ENCODE measurements at regions not wholly inside any gene's neighbourhood (a gene's known extent, or its start where the extent isn't known, plus 50 kb on each side); places are given as distances from the start of the nearest gene placed in this dataset.

- H3K9me3 ChIP-seq (replicated peaks) = no peaks in the 10 kb centered on the region
- no peaks in the 10 kb centered on the region for H3K36me3 ChIP-seq
Measured at GRCh38 chr21:38668541-38668940, 137.2 kb upstream of the ETS2 start.

GRCh38 chr21:38669186-38669585, 136.5 kb upstream of the ETS2 start:
- Histone ChIP-seq H3K4me1 (replicated peaks) (no peaks in the 10 kb centered on the region), H3K9me3 (replicated peaks) (no peaks in the 10 kb centered on the region), H3K27me3 (replicated peaks) (peaks cover 1% of the 10 kb centered on the region), H3K36me3 (no peaks in the 10 kb centered on the region), H3K4me3 (no peak overlapping the region), H3K27ac (no peak overlapping the region)
- no peak for DNase-seq (ENCODE audit: low read depth in 1 of 2, low spot score in 2 of 2)

More at GRCh38 chr21:38668541-38668940, 137.2 kb upstream of the ETS2 start:
- Histone ChIP-seq H3K4me1 (replicated peaks) (no peaks in the 10 kb centered on the region), H3K4me3 (no peak overlapping the region), H3K27ac (no peak overlapping the region), H3K27me3 (replicated peaks) (peaks cover 6% of the 10 kb centered on the region)
- no peak for DNase-seq (ENCODE audit: low read depth in 1 of 2, low spot score in 2 of 2)

- Histone ChIP-seq H3K27me3 (replicated peaks) (no peaks in the 10 kb centered on the region), H3K27ac (no peak overlapping the region), H3K4me1 (replicated peaks) (no peaks in the 10 kb centered on the region), H3K36me3 (no peaks in the 10 kb centered on the region), H3K4me3 (no peak overlapping the region), H3K9me3 (replicated peaks) (no peaks in the 10 kb centered on the region)
- DNase-seq (ENCODE audit: low read depth in 1 of 2, low spot score in 2 of 2) = no peak
Measured at GRCh38 chr21:38670861-38671260, 134.9 kb upstream of the ETS2 start.

GRCh38 chr21:38671773-38672172, 134.0 kb upstream of the ETS2 start:
- no peaks in the 10 kb centered on the region for H3K9me3 ChIP-seq (replicated peaks)
- no peak for DNase-seq (ENCODE audit: low read depth in 1 of 2, low spot score in 2 of 2)
- H3K27ac ChIP-seq = no peak overlapping the region
- H3K4me1 ChIP-seq (replicated peaks) = no peaks in the 10 kb centered on the region
- H3K36me3 ChIP-seq = no peaks in the 10 kb centered on the region
- no peaks in the 10 kb centered on the region for H3K27me3 ChIP-seq (replicated peaks)
- no peak overlapping the region for H3K4me3 ChIP-seq

GRCh38 chr21:38675182-38675824, 130.4 kb upstream of the ETS2 start:
- H3K36me3 ChIP-seq = no peaks in the 10 kb centered on the region
- 0 out of 2 replicates have a peak, but pooled peaks cover 2% of the 10 kb centered on the region for H3K9me3 ChIP-seq (replicated peaks)
- H3K27me3 ChIP-seq (replicated peaks) = no peaks in the 10 kb centered on the region
- no peak overlapping the region for H3K27ac ChIP-seq
- peaks cover 14% of the 10 kb centered on the region for H3K4me1 ChIP-seq (replicated peaks)
- H3K4me3 ChIP-seq = no peak overlapping the region
- DNase-seq (ENCODE audit: low read depth in 1 of 2, low spot score in 2 of 2) = no peak

GRCh38 chr21:38678827-38679226, 126.9 kb upstream of the ETS2 start:
- no peak overlapping the region for H3K4me3 ChIP-seq
- H3K4me1 ChIP-seq (replicated peaks) = peaks cover 18% of the 10 kb centered on the region
- 0 out of 2 replicates have a peak, but pooled peaks cover 2% of the 10 kb centered on the region for H3K9me3 ChIP-seq (replicated peaks)
- H3K36me3 ChIP-seq = no peaks in the 10 kb centered on the region
- H3K27me3 ChIP-seq (replicated peaks) = no peaks in the 10 kb centered on the region
- no peak for DNase-seq (ENCODE audit: low read depth in 1 of 2, low spot score in 2 of 2)
- H3K27ac ChIP-seq = peak overlapping the region; percentile 24; the same call in 1 of the 2 replicates

- Histone ChIP-seq H3K36me3 (no peaks in the 10 kb centered on the region), H3K4me1 (replicated peaks) (peaks cover 18% of the 10 kb centered on the region), H3K27ac (peak overlapping the region; percentile 40; the same call in 1 of the 2 replicates), H3K27me3 (replicated peaks) (no peaks in the 10 kb centered on the region), H3K9me3 (replicated peaks) (0 out of 2 replicates have a peak, but pooled peaks cover 2% of the 10 kb centered on the region), H3K4me3 (no peak overlapping the region)
- peak in 1 of 2 experiments; percentile 62 for DNase-seq (ENCODE audit: low read depth in 1 of 2, low spot score in 2 of 2)
Measured at GRCh38 chr21:38679534-38679933, 126.2 kb upstream of the ETS2 start.

GRCh38 chr21:38680401-38680800, 125.3 kb upstream of the ETS2 start:
- Histone ChIP-seq H3K27me3 (replicated peaks) (no peaks in the 10 kb centered on the region), H3K4me3 (no peak overlapping the region), H3K27ac (peak overlapping the region; percentile 40), H3K4me1 (replicated peaks) (peaks cover 18% of the 10 kb centered on the region), H3K9me3 (replicated peaks) (0 out of 2 replicates have a peak, but pooled peaks cover 2% of the 10 kb centered on the region), H3K36me3 (no peaks in the 10 kb centered on the region)
- no peak for DNase-seq (ENCODE audit: low read depth in 1 of 2, low spot score in 2 of 2)

- H3K27me3 ChIP-seq (replicated peaks) = no peaks in the 10 kb centered on the region
- no peaks in the 10 kb centered on the region for H3K36me3 ChIP-seq
- no peak for DNase-seq (ENCODE audit: low read depth in 1 of 2, low spot score in 2 of 2)
- H3K4me1 ChIP-seq (replicated peaks) = peaks cover 18% of the 10 kb centered on the region
- 0 out of 2 replicates have a peak, but pooled peaks cover 2% of the 10 kb centered on the region for H3K9me3 ChIP-seq (replicated peaks)
- H3K4me3 ChIP-seq = no peak overlapping the region
- H3K27ac ChIP-seq = no peak overlapping the region
Measured at GRCh38 chr21:38683222-38683621, 122.5 kb upstream of the ETS2 start.

GRCh38 chr21:38688068-38688467, 117.7 kb upstream of the ETS2 start:
- H3K4me3 ChIP-seq = no peak overlapping the region
- no peaks in the 10 kb centered on the region; the same call in 1 of the 2 replicates for H3K9me3 ChIP-seq (replicated peaks)
- H3K36me3 ChIP-seq = no peaks in the 10 kb centered on the region
- DNase-seq (ENCODE audit: low read depth in 1 of 2, low spot score in 2 of 2) = no peak
- H3K27me3 ChIP-seq (replicated peaks) = no peaks in the 10 kb centered on the region; the same call in 1 of the 2 replicates
- no peaks in the 10 kb centered on the region for H3K4me1 ChIP-seq (replicated peaks)
- no peak overlapping the region for H3K27ac ChIP-seq

- Histone ChIP-seq H3K36me3 (no peaks in the 10 kb centered on the region), H3K27me3 (replicated peaks) (no peaks in the 10 kb centered on the region; the same call in 1 of the 2 replicates), H3K9me3 (replicated peaks) (no peaks in the 10 kb centered on the region; the same call in 1 of the 2 replicates), H3K27ac (no peak overlapping the region), H3K4me1 (replicated peaks) (no peaks in the 10 kb centered on the region), H3K4me3 (no peak overlapping the region)
- DNase-seq (ENCODE audit: low read depth in 1 of 2, low spot score in 2 of 2) = no peak
Measured at GRCh38 chr21:38691631-38692030, 114.1 kb upstream of the ETS2 start.

GRCh38 chr21:38696579-38696978, 109.2 kb upstream of the ETS2 start:
- H3K36me3 ChIP-seq = no peaks in the 10 kb centered on the region
- H3K4me3 ChIP-seq = no peak overlapping the region
- no peak for DNase-seq (ENCODE audit: low read depth in 1 of 2, low spot score in 2 of 2)
- H3K4me1 ChIP-seq (replicated peaks) = no peaks in the 10 kb centered on the region
- no peak overlapping the region for H3K27ac ChIP-seq
- H3K9me3 ChIP-seq (replicated peaks) = no peaks in the 10 kb centered on the region
- no peaks in the 10 kb centered on the region for H3K27me3 ChIP-seq (replicated peaks)

- Histone ChIP-seq H3K36me3 (no peaks in the 10 kb centered on the region), H3K4me3 (no peak overlapping the region), H3K9me3 (replicated peaks) (no peaks in the 10 kb centered on the region), H3K27me3 (replicated peaks) (no peaks in the 10 kb centered on the region; the same call in 1 of the 2 replicates), H3K27ac (no peak overlapping the region), H3K4me1 (replicated peaks) (peaks cover 3% of the 10 kb centered on the region)
- DNase-seq (ENCODE audit: low read depth in 1 of 2, low spot score in 2 of 2) = no peak
Measured at GRCh38 chr21:38699048-38699447, 106.7 kb upstream of the ETS2 start.

GRCh38 chr21:38702196-38702595, 103.5 kb upstream of the ETS2 start:
- Histone ChIP-seq H3K36me3 (no peaks in the 10 kb centered on the region), H3K9me3 (replicated peaks) (no peaks in the 10 kb centered on the region), H3K27ac (no peak overlapping the region), H3K4me3 (no peak overlapping the region), H3K27me3 (replicated peaks) (peaks cover 6% of the 10 kb centered on the region; the same call in 1 of the 2 replicates), H3K4me1 (replicated peaks) (peaks cover 4% of the 10 kb centered on the region)
- DNase-seq (ENCODE audit: low read depth in 1 of 2, low spot score in 2 of 2) = no peak
